OCI-LY7 (cell line): ENCODE measurements at regions not wholly inside any gene's neighbourhood (a gene's known extent, or its start where the extent isn't known, plus 50 kb on each side); places are given as distances from the start of the nearest gene placed in this dataset.

Experiments
- CTCF ChIP-seq: fragments of 200-600 bp; sonication (generic); conservative IDR thresholded peaks from 2 replicates; pipeline ENCODE4 v1.5.1; 2014; ENCODE audit warnings: mild to moderate bottlenecking, antibody characterized with exemption, low read length, moderate library complexity, mixed read lengths
- EZH2phosphoT487 ChIP-seq: fragments of 200-600 bp; sonication (generic); IDR thresholded peaks from 2 replicates; pipeline ENCODE4 v1.6.1; 2018; ENCODE audit warnings: low read depth, borderline replicate concordance, mild to moderate bottlenecking, mixed run types, antibody characterized with exemption, low read length, moderate library complexity, mixed read lengths

DNA sequence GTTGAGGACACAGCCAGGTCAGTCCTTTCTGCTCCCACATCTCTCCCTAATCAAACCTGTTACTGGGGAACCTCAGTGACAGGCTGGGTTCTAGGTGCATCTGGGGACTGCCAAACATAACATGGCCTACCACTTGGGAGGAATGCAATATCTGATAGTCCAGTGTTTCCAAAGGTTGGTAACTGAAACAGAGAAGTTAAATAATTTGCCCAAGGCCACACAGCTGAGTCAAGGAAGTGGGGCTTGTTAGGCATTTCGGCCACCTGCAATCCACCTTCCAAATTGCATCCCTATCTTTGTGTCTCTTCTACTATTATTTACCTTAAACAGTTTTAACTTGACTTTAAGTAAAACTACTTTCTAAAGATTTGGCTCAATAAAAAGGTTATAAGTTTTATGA, 731.3 kb downstream of the UQCRFS1 start:
- TF ChIP-seq CTCF (no peak), EZH2phosphoT487 (no peak)
